DND-41 (cell line): ENCODE measurements at regions not wholly inside any gene's neighbourhood (a gene's known extent, or its start where the extent isn't known, plus 50 kb on each side); places are given as distances from the start of the nearest gene placed in this dataset.

Experiments used
- CTCF ChIP-seq: IDR thresholded peaks from 2 replicates; pipeline ENCODE4 v1.5.1; 2012; ENCODE audit warnings: borderline replicate concordance, low read length, moderate library complexity, mild to moderate bottlenecking; ENCODE audit not compliant: poor library complexity, severe bottlenecking; ENCODE audit errors: extremely low read depth
- EZH2 ChIP-seq: IDR thresholded peaks from 3 replicates; pipeline ENCODE4 v1.6.1; 2012; ENCODE audit warnings: borderline replicate concordance, low read depth, mild to moderate bottlenecking, moderate library complexity, low read length, inconsistent platforms; ENCODE audit not compliant: severe bottlenecking

GRCh38 chr18:40976050-40976449 lies 979.0 kb upstream of the PIK3C3 start:
- TF ChIP-seq CTCF (no peak), EZH2 (no peak)
